PFSK-1 (cell line): ENCODE measurements at regions not wholly inside any gene's neighbourhood (a gene's known extent, or its start where the extent isn't known, plus 50 kb on each side); places are given as distances from the start of the nearest gene placed in this dataset.

Experiments
- POLR2AphosphoS5 ChIP-seq: IDR thresholded peaks from 2 replicates; pipeline ENCODE4 v1.6.1; 2012; ENCODE audit warnings: low read depth, mild to moderate bottlenecking, control low read depth, low read length, moderate library complexity
- REST ChIP-seq, 2 experiments: IDR thresholded peaks; 2 replicates each; pipeline versions ENCODE4 v1.6.1 to v1.8.0; 2011 to 2012; ENCODE audit warnings: low read depth in 2 of 2, low read length in 2 of 2, control low read depth in 1 of 2, inconsistent platforms in 1 of 2, mild to moderate bottlenecking in 1 of 2, moderate library complexity in 1 of 2; ENCODE audit not compliant: insufficient read depth in 1 of 2
- SIN3A ChIP-seq: IDR thresholded peaks from 2 replicates; pipeline ENCODE4 v1.6.1; 2012; ENCODE audit warnings: mild to moderate bottlenecking, low read length, moderate library complexity, borderline replicate concordance; ENCODE audit not compliant: insufficient read depth
- TAF1 ChIP-seq: IDR thresholded peaks from 2 replicates; pipeline ENCODE4 v1.6.1; 2012; ENCODE audit warnings: low read length, control low read depth, borderline replicate concordance; ENCODE audit not compliant: insufficient read depth

DNA sequence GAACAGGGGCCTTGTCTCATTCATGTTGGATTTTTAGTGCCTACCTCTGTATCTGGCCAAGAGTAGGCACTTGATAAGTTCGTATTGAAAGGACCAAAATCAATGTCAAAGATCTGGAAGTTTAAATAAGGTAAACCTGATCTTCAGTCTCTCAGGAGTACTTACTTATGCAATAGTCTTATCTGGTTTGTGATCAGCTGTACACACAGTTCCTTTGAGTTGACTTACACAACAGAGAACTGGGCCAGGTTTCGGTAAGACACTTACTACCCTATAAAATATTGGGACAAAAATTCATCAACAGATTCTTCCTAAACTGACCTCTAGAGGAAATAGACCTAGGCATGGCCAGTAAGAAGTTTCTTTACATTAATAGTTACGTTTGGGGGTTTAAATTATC is 113.6 kb upstream of the NXPH2 start:
- TF ChIP-seq SIN3A (no peak), POLR2AphosphoS5 (no peak), TAF1 (no peak), REST (IDR thresholded peaks at IDR 0.05; ENCODE audit: insufficient read depth in 1 of 2, low read depth in 2 of 2, low read length in 2 of 2) (no peak)
